Epidermal melanocyte (primary cell): ENCODE measurements at regions not wholly inside any gene's neighbourhood (a gene's known extent, or its start where the extent isn't known, plus 50 kb on each side); places are given as distances from the start of the nearest gene placed in this dataset.

Experiments
- DNase-seq: peaks from one replicate; pipeline ENCODE4 v3.0.0; 2011; ENCODE audit warnings: low spot score; ENCODE audit not compliant: insufficient read length

DNA sequence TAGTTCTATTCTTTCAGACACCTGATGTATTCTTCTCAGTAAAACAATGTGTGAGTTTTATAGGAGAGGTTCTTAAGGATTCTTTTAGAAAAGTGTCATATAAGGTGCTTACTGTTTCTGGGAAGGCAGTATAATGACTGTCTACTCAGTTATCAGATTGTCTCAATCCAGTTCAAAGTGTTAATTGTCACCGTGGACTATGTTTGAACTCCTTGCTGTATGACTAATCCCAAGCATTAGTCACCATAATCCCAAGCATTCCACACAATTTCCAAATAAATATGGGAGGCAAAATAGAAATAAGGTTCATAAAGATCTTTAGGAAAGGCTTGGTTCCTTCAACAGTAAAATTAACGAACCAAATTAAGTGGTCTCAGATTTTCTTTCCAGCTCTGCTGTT is 342.1 kb upstream of the NR5A2 start:
- DNase-seq, result no peak

DNA sequence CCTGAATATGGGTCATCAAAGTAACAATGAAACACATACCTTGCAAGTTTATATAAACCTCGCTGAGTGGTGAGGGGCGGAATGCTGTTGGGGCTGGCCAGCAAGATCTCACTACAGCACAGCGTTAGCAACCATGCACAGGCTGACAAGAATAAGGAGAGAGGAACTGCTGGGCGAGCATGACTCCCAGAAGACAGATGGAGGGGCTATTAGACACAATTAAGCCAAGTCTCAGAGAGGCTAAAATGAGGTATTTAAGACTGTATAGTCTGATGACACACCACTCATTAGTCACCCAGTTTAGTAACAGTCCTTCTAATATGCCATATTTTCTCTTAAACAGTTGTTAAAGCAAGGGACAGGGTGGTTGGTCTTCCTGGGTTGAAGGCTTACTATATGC is 340.2 kb upstream of the NR5A2 start:
- no peak for DNase-seq

DNA sequence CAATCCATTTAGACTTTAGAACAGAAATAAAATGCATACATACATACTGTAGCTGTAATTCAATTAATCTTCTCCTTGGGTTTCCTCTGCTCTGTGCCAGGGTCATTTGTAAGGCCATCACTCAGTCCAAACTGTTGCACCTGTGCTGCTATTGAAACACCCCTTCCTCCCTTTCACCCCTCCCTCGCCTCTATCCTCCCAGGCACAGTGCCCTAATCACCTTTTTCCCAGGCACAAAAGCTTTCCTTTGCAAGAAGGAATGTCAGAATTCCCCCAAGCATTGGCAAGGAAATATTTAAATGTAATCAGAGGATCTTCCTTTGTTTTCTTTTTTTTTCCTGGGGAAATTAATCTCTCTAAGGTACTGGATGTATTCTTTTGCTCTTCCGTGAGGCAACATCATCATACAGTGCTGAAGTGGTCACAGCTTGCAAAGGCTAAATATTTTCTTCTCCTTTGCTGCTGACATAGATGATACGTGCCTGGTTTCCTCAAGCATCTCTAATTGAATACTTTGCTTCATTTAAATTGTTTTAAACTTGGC is 339.3 kb upstream of the NR5A2 start:
- no peak for DNase-seq

DNA sequence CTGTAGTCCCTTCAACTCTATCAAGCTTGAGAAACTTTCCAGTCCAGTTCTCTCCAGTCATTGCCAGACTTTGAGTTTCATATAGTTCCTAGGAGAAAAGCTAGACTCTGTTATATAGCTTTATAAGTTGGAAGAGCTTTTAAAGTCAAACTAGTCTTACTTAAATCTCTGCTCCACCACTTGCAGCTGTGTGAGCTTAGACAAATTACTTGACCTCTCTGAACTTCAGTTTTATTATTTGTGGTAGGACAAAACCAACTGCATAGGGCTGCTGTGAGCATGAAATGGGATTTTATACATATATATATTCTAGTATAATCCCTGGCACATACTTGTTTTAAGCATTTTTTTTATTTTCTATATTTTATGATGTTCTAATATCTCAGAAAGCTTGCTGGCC is 338.7 kb upstream of the NR5A2 start:
- no peak for DNase-seq

DNA sequence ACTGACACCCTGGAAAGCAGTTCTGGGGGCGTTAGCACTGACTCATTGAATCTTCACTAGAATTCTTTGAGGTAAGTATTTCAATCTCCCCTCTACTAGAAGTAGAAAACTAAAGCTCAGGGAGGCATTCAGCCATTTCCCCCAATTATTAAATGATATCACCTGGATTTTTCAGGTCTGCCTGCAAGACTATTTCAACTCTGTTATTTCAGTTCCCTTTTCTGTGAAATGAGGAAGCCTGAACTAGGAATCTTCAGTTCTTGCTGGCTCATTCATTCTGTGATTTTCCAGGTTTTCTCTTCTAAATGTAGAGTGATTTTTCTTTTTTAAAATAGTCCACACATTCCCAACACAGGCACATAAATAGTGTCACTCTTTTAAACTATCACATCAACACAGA is 337.0 kb upstream of the NR5A2 start:
- no peak for DNase-seq

DNA sequence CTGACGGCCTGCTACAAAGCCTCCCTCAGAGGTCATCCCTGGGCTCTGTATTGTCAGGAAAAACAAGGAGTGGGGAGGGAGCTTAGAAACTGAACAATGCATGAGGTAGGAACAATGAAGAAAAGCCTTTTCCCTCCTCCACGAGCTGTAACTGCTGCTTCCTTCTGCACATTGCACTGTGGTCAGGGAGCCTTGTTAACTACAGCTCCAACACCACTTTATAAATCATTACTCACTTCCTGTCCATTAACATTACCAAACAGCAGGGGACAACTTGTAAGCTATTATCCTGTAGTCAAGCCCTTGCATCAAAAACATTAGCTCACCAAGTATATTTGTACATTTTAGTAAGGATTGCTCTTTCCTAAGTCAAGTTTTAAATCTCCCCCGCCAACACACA is 336.0 kb upstream of the NR5A2 start:
- no peak for DNase-seq

DNA sequence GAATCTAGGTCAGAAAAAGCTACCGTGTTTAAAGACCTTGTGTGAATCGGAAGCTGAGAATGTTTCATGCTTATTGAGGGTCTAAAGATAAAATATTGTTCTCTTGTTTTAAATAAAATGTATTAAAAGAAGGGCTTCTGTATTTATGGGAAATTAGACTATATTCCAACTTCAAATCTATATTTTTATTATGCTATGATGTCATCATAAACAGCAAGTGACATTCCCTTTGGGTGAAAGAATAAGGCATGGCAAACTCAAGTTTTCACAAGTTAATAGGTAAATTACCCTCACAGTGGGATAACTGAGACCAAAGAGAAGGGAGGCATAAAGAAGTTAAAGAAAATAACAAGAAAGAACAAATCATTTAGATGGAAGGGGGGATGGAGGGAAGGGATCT is 333.8 kb upstream of the NR5A2 start:
- DNase-seq, result no peak

DNA sequence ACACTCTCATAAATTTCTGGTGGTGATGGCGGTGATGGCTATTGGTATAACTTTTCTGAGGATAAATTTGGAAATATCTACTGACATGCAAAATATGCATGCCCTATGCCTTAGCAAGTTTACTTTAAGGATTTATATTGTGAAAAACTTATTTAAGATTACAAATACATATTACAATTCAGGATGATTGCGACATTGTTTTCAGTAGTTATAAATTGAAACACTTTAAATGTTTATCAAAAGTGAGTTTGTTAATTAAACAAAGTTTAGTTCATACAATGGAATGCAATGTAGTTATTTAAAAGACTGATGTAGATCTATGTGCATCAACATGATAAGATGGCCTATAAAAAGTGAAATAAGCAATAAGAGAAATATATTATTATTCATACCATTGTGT is 331.3 kb upstream of the NR5A2 start:
- DNase-seq, result no peak

DNA sequence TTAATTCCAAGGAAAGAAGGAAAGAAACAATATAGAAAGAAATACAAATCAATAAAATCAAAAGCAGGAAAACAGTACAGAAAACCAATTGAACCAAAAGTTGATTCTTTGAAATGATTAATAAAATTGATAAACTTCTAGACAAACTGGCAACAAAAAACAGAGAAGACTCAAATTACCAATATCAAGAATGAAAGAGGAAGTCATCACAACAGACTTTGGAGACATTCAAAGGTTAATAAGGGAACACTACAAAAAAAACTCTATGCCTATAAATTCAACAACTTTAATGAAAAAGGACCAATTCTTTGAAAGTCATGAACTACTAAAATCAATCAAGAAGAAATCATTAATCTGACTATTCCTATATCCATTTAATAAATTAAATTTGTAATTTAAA is 329.3 kb upstream of the NR5A2 start:
- DNase-seq, result no peak

DNA sequence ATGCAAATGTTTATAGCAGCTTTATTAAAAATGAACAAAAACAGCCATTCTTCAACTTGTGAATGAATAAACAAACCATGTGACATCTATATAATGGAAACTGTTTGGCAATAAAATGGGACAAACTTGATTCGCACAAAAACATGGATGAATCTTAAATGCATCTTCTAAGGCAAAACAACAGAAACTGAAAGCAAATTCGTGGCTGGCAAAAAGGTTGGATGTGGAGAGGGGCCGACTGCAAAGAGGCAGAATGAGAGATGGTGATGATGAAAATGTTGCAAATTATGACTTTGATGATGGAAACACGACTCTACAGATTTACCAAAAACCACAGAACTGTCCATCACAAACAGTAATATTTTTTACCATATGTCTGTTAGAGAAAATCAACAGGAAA is 327.0 kb upstream of the NR5A2 start:
- no peak for DNase-seq

DNA sequence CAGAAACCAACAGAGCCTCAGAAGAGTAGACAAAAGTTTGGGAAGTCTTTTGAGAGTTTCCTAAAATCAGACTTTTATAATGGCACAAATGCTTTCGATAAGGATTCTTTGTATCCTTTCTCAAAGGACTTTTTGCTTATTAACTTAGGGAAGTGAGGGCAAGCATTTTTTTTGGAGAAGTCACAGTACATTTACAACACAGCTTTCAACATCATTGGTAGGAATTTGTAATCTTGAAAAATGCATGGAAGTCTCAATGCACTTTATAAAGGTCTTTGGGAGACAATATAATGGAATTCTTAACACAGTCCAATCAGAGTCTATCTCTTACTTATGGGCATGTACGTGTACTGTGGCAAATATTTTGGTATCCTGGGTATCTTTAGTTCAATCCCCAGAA is 325.8 kb upstream of the NR5A2 start:
- no peak for DNase-seq

DNA sequence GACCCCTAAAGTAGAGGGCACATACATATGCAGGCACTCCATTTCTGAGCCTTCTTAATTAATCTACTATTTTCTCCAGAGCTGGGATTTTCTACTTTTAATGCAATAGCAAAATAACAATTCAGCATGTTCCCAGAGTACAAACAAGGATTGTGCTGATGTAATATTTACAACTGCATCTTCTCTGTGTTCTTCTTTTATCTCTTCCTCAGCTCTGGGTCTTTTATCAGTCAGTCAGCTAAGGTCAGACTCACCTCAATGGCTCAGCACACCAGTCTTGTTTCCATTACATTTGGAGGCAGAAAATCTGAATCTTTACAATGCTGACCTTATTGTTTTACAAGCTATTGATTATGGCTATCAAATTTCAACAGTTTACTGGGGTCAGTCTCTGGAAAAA is 323.3 kb upstream of the NR5A2 start:
- no peak for DNase-seq

DNA sequence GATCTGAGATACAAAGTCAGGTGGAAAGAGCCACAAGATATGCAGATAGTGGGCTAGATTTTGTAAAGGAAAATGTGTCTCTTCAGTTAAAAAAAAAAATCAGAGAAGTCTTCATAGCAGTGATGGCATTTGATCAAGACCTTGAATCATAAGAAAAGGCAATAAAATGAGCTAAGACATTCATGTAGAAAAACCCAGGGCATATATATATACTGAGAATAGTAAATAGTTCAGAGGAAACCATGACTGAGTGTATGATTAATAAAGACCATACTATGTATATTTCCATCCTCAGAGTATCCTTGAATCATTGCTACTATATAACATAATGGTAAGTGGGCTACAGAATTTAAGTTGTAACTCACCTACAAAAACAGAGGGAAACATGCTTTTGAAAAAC is 321.7 kb upstream of the NR5A2 start:
- DNase-seq, result no peak

DNA sequence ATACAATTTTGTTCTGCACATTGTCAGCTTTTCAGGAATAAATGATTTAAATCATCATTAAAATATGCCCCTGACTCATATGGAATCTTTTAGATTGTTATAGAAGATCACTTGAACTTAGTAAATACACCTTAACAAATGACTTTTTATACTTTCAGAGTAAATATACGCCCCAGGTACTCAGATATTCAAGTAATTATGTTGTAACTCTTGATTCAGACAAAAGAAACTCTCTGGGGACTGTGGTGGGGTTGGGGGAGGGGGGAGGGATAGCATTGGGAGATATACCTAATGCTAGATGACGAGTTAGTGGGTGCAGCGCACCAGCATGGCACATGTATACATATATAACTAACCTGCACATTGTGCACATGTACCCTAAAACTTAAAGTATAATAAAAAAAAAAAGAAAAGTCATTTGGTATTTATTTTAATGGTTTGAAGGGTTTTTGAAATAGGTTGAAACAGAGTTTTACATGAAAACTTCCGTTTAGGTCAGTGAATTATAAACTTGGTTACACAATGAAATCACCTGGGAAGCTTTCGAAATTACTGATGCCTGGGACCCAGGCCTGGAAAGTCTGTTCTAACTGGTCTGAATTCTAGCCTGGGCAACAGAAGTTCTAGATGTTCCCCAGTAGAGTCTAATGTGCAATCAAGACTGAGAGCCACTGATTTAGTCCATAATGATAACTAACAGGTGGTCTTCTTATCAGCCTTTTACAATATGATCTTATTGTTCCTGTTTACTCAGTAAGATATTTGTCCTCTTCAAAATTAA is 320.5 kb upstream of the NR5A2 start:
- no peak for DNase-seq

DNA sequence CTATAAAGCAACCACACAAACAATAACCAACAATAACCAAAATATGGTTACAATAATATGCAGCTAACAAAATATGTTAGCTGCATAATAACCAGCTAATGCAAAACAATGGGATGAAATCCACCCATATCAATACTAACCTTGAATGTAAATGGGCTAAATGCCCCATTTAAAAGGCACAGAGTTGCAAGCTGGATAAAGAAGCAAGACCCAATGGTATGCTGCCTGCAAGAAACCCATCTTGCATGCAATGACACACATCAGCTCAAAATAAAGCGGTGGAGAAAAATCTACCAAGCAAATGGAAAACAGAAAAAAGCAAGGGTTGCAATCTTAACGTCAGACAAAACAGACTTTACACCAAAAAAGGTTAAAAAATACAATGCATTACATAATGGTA is 316.5 kb upstream of the NR5A2 start:
- no peak for DNase-seq

DNA sequence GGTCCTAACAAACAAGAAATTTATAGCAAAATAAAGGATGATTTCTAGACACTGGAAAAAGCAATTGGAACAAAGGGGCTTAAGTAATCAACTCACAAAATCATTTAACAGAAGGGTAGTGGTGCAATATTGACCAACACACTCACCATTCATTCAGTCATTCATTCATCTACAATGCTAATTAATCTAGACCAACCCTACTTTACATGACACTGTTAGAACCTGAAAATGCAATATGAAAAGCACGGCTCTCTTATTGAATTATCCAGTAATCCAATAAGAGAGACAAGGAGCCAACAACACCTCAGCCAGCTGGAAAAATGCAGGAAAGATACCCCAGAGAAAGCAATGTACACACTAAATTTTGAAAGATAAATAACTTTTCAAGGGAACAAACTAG is 310.8 kb upstream of the NR5A2 start:
- DNase-seq, result no peak

DNA sequence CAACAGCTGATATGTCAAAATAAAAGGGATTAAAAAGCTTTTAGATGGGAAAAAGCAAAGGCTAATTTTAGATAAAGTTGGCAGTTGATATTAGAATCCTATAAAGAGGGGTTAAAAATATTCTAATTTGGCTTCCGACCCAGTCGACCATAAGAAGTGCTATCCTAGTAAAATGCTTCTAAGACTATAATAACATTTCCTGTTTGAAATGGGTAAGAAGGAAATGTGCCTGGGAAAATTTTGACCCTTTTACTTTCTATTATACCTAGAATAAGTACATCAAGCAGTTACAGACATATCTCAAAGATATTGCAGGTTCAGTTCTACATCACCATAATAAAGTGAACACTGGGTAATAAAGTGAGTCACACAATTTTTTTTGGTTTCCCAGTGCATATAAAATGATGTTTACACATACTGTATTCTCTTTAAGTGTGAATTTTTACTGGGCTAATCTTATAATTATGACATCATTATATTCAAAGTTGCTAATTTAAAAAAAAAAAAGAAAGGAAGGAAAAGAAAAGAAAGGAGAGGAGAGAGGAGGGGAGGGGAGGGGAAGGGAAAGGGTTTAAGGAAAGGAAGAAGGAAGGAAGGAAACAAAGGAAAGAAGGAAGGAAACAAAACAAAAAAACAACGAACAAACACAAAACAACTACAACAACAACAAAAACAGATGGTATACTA is 308.2 kb upstream of the NR5A2 start:
- no peak for DNase-seq

DNA sequence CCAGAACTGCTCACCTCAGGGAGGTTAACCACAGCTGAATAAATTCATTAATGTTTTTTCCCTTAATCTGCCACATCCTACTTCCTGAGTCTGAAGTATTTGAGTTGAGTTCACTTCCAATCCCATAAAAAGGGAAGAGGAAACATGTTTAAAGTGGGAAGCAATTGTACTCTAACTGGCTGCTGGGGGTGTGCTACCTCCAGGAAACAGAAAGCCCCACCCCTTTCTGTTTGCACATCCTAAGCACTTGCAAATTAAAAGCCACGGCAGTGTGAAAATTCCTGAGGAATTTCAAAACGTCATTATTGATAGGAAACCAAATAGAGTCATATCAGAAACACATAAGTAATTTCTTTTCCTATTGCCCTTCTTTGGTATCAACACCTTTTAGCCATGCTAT is 307.0 kb upstream of the NR5A2 start:
- no peak for DNase-seq

DNA sequence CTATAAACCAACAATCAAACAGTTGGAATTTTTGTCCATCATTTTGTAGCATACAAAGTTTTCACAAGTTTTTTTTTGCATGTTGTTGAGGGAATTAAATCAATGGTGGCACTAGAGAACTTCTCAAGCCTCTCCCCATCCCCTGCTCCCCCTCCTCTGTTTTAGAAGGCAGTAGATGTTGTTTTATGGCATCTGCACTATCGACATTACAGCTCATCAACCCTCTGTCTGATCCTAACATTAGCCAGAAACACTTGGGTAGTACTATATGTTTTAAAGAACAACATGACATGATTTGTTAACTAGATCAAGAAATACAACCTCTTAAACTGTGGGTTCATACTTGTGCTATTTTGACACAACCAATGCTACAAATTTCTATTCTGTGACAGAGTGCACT is 306.5 kb upstream of the NR5A2 start:
- DNase-seq, result no peak

DNA sequence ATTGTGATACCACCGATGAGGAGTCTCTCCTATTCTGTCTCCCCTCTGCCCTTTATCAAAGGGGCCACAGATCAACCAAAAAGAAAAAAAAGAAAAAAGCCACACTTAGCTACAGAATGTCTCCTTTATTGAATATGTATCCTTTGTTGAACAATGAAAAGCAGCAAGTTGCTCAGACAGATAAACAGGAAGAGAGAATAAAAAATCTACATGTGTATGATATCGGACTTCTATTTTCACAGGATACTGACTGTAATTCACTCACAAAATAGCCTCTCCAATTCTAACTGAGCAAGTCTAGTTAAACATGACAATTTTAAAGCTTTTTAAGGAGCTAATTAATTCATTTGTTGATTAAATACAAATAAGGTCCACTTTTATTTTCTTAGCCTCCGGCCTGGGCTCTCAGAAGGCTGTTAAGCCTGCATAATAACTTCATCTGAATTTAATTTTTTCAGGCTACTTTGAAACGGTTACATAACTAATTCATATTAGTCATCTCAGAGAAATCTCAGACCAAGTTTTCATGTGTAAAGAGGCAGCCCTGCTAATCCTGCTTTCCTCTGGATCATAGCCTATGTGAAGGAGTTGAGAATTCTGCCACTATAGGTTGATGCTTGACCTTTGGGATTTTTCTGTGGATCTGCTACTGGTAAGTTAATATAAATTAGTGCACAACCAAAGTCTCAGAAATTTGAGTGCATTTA is 304.1 kb upstream of the NR5A2 start:
- DNase-seq, result no peak

DNA sequence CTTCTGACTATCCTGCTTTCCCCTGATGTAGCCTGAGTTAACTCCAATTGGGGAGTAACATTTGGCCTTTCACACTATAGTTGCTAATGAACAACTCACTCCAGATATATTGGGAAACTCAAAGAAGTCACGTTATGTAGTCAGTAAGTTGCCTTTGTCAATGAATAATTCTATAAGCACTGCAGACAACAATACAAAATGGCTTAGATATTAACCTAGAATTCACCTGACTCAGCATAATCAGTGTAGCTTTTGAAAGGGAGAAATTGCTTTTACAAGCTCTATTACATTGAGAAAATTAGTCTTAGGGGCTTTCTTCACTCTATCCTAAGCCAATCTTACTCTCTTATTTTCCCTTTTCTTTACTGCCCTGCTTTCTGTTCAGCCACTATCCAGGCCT is 303.5 kb upstream of the NR5A2 start:
- DNase-seq, result no peak

DNA sequence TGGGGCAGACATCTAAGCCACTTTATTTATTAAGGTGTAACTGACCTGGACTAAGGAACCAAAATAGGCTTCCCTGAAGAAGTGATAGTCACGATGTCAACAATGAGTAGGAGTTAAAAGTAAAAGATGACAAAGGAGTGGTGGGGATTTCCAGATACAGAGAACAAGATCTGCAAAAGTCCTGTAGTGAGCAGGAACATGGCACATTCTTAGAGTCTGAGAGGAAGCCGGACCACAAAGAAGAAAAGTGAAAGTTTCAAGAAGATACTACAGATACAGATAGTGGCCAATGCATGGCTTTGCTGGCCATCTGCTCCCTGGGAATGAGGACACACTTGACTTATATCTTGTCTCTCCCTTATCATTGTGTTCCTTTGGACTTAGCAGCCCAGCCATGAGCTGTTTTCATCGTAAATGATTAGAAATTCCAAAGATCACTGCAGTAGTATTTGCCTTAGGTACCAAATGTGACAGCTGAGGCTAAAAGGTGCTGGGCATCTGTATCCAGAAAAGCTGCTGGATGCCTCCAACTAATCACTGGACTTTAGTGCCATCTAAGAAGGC is 302.4 kb upstream of the NR5A2 start:
- no peak for DNase-seq
